ENCODE measurements at regions not wholly inside any gene's neighbourhood (a gene's known extent, or its start where the extent isn't known, plus 50 kb on each side); places are given as distances from the start of the nearest gene placed in this dataset.

GRCh38 chr2:181792906-181793305 lies 98.6 kb upstream of the ITPRID2 start:
- TF ChIP-seq POLR2AphosphoS5 (IDR thresholded peaks at IDR 0.05; ENCODE audit: low read depth, low read length) (no peak), POLR2A (IDR thresholded peaks at IDR 0.05; ENCODE audit: low read depth, low read length) (no peak), SPI1 (IDR thresholded peaks at IDR 0.05; ENCODE audit: low read depth, low read length) (no peak), POU2F2 (IDR thresholded peaks at IDR 0.05; ENCODE audit: low read depth, low read length) (no peak)

All from GM12891 (cell line).